ENCODE measurements at regions not wholly inside any gene's neighbourhood (a gene's known extent, or its start where the extent isn't known, plus 50 kb on each side); places are given as distances from the start of the nearest gene placed in this dataset.

GRCh38 chr9:81239388-81239787 lies 450.0 kb downstream of the TLE1 start:
- H3K27ac ChIP-seq (replicated peaks in 1 of 4) = no peak overlapping the region
- intact Hi-C loops (cut with DNase I) = no loop called here

GRCh38 chr9:81237565-81238231 lies 451.6 kb downstream of the TLE1 start:
- Histone ChIP-seq H3K36me3 (no peaks in the 10 kb centered on the region), H3K4me1 (no peaks in the 10 kb centered on the region), H3K9me3 (no peaks in the 10 kb centered on the region), H3K4me3 (no peak overlapping the region), H3K27ac (replicated peaks in 1 of 4) (no peak overlapping the region), H3K27me3 (no peaks in the 10 kb centered on the region)
- no peak for DNase-seq (ENCODE audit: extremely low spot score)
- intact Hi-C loops (cut with DNase I) = no loop called here
- WGBS = 80% methylated on average over 3 of the region's 3 CpGs
- TF ChIP-seq CTCF (IDR thresholded peaks at IDR 0.05) (no peak), POLR2AphosphoS5 (IDR thresholded peaks at IDR 0.05) (no peak), EP300 (IDR thresholded peaks at IDR 0.05) (no peak), POLR2A (IDR thresholded peaks at IDR 0.05; ENCODE audit: low read depth) (no peak)

More at GRCh38 chr9:81239388-81239787, 450.0 kb downstream of the TLE1 start:
- Histone ChIP-seq H3K4me1 (no peaks in the 10 kb centered on the region), H3K9me3 (no peaks in the 10 kb centered on the region), H3K27me3 (no peaks in the 10 kb centered on the region), H3K4me3 (no peak overlapping the region), H3K36me3 (no peaks in the 10 kb centered on the region)
- TF ChIP-seq EP300 (IDR thresholded peaks at IDR 0.05) (no peak), POLR2A (IDR thresholded peaks at IDR 0.05; ENCODE audit: low read depth) (no peak), CTCF (IDR thresholded peaks at IDR 0.05) (no peak), POLR2AphosphoS5 (IDR thresholded peaks at IDR 0.05) (no peak)
- no peak for DNase-seq (ENCODE audit: extremely low spot score)

GRCh38 chr9:81234924-81235610 lies 454.3 kb downstream of the TLE1 start:
- Histone ChIP-seq H3K27me3 (no peaks in the 10 kb centered on the region), H3K9me3 (no peaks in the 10 kb centered on the region), H3K27ac (replicated peaks in 1 of 4) (no peak overlapping the region), H3K4me1 (no peaks in the 10 kb centered on the region), H3K4me3 (no peak overlapping the region), H3K36me3 (no peaks in the 10 kb centered on the region)
- WGBS = 90% methylated on average over 6 of the region's 6 CpGs
- no peak for DNase-seq (ENCODE audit: extremely low spot score)
- TF ChIP-seq POLR2A (IDR thresholded peaks at IDR 0.05; ENCODE audit: low read depth) = no peak
- no peak for TF ChIP-seq CTCF (IDR thresholded peaks at IDR 0.05)
- TF ChIP-seq POLR2AphosphoS5 (IDR thresholded peaks at IDR 0.05) = no peak
- TF ChIP-seq EP300 (IDR thresholded peaks at IDR 0.05) = no peak
- intact Hi-C loops (cut with DNase I) = no loop called here

- no peak for DNase-seq (ENCODE audit: extremely low spot score)
- H3K4me3 ChIP-seq = no peak overlapping the region
- H3K9me3 ChIP-seq = no peaks in the 10 kb centered on the region
- TF ChIP-seq POLR2A (IDR thresholded peaks at IDR 0.05; ENCODE audit: low read depth) (no peak), POLR2AphosphoS5 (IDR thresholded peaks at IDR 0.05) (no peak), EP300 (IDR thresholded peaks at IDR 0.05) (no peak), CTCF (IDR thresholded peaks at IDR 0.05) (no peak)
- H3K27me3 ChIP-seq = no peaks in the 10 kb centered on the region
- H3K27ac ChIP-seq (replicated peaks in 1 of 4) = no peak overlapping the region
- H3K36me3 ChIP-seq = no peaks in the 10 kb centered on the region
- intact Hi-C loops (cut with DNase I) = no loop called here
- 0% methylated on average over 1 of the region's 1 CpG for WGBS
- H3K4me1 ChIP-seq = peaks cover 0 to 11% (median 8%) of the 10 kb centered on the region in 4 donors
Measured at GRCh38 chr9:81231011-81231410, 458.3 kb downstream of the TLE1 start.
